ENCODE measurements at regions not wholly inside any gene's neighbourhood (a gene's known extent, or its start where the extent isn't known, plus 50 kb on each side); places are given as distances from the start of the nearest gene placed in this dataset.

GRCh38 chr7:10593080-10593479 lies 380.6 kb upstream of the PHF14 start:
- dilution Hi-C loops (cut with MboI; ENCODE audit: extremely low pct_ligation_motif_present, low sequenced_read_pairs): no loop called here
- no peaks in the 10 kb centered on the region for H3K9me1 ChIP-seq (ENCODE audit: control insufficient read depth, extremely low read depth, insufficient read depth, low read length)

GRCh38 chr7:10596827-10597226 lies 376.8 kb upstream of the PHF14 start:
- no peaks in the 10 kb centered on the region for H3K79me2 ChIP-seq (ENCODE audit: control insufficient read depth, insufficient read depth, low read length)
- no peaks in the 10 kb centered on the region for H3K9me3 ChIP-seq (ENCODE audit: control insufficient read depth, low read depth, low read length)
- no peak overlapping the region for H3K27ac ChIP-seq (ENCODE audit: control insufficient read depth, insufficient read depth, low read length)
- H3K27me3 ChIP-seq (ENCODE audit: control insufficient read depth, extremely low read depth, insufficient read depth, low read length): no peaks in the 10 kb centered on the region
- no peaks in the 10 kb centered on the region for H3K9me1 ChIP-seq (ENCODE audit: control insufficient read depth, extremely low read depth, insufficient read depth, low read length)
- H3K36me3 ChIP-seq (ENCODE audit: control insufficient read depth in 2 of 2, extremely low read depth in 1 of 2, insufficient read depth in 2 of 2, low read length in 2 of 2): no peaks in the 10 kb centered on the region
- dilution Hi-C loops (cut with MboI; ENCODE audit: extremely low pct_ligation_motif_present, low sequenced_read_pairs): no loop called here
- FAIRE-seq (no peak), DNase-seq (ENCODE audit: low read depth, low spot score) (no peak)
- no peak overlapping the region for H3K9ac ChIP-seq (ENCODE audit: control insufficient read depth, extremely low read depth, insufficient read depth, low read length)
- no peaks in the 10 kb centered on the region for H4K20me1 ChIP-seq (ENCODE audit: control insufficient read depth, extremely low read depth, insufficient read depth, low read length)
- no peak overlapping the region for H3K4me3 ChIP-seq (ENCODE audit: control insufficient read depth in 2 of 3, extremely low read depth in 1 of 3, insufficient read depth in 2 of 3, low read depth in 1 of 3, low read length in 3 of 3)
- TF ChIP-seq EZH2 (IDR thresholded peaks at IDR 0.05; ENCODE audit: low read length) (no peak), CTCF (optimal IDR thresholded peaks at IDR 0.05 in 1 of 3, IDR thresholded peaks at IDR 0.05 in 1 of 3, conservative IDR thresholded peaks at IDR 0.05 in 1 of 3; ENCODE audit: extremely low read depth in 1 of 3, insufficient read depth in 2 of 3, low read length in 3 of 3) (no peak)
- H3K4me2 ChIP-seq (ENCODE audit: control insufficient read depth, extremely low read depth, insufficient read depth, low read depth, low read length): no peak overlapping the region
- no peak overlapping the region for H2AFZ ChIP-seq (ENCODE audit: control insufficient read depth, low read length)
- no peaks in the 10 kb centered on the region for H3K4me1 ChIP-seq (ENCODE audit: control insufficient read depth, extremely low read depth, insufficient read depth, low read length)

More at GRCh38 chr7:10593080-10593479, 380.6 kb upstream of the PHF14 start:
- no peak for DNase-seq (ENCODE audit: low read depth, low spot score)
- Histone ChIP-seq H3K36me3 (ENCODE audit: control insufficient read depth in 2 of 2, extremely low read depth in 1 of 2, insufficient read depth in 2 of 2, low read length in 2 of 2) (no peaks in the 10 kb centered on the region), H3K4me2 (ENCODE audit: control insufficient read depth, extremely low read depth, insufficient read depth, low read depth, low read length) (no peak overlapping the region), H3K9me3 (ENCODE audit: control insufficient read depth, low read depth, low read length) (no peaks in the 10 kb centered on the region), H3K79me2 (ENCODE audit: control insufficient read depth, insufficient read depth, low read length) (no peaks in the 10 kb centered on the region), H3K27ac (ENCODE audit: control insufficient read depth, insufficient read depth, low read length) (no peak overlapping the region), H2AFZ (ENCODE audit: control insufficient read depth, low read length) (no peak overlapping the region), H3K9ac (ENCODE audit: control insufficient read depth, extremely low read depth, insufficient read depth, low read length) (no peak overlapping the region), H3K27me3 (ENCODE audit: control insufficient read depth, extremely low read depth, insufficient read depth, low read length) (no peaks in the 10 kb centered on the region), H3K4me1 (ENCODE audit: control insufficient read depth, extremely low read depth, insufficient read depth, low read length) (no peaks in the 10 kb centered on the region), H4K20me1 (ENCODE audit: control insufficient read depth, extremely low read depth, insufficient read depth, low read length) (no peaks in the 10 kb centered on the region), H3K4me3 (ENCODE audit: control insufficient read depth in 2 of 3, extremely low read depth in 1 of 3, insufficient read depth in 2 of 3, low read depth in 1 of 3, low read length in 3 of 3) (no peak overlapping the region)
- no peak for FAIRE-seq
- TF ChIP-seq EZH2 (IDR thresholded peaks at IDR 0.05; ENCODE audit: low read length) (no peak), CTCF (optimal IDR thresholded peaks at IDR 0.05 in 1 of 3, IDR thresholded peaks at IDR 0.05 in 1 of 3, conservative IDR thresholded peaks at IDR 0.05 in 1 of 3; ENCODE audit: extremely low read depth in 1 of 3, insufficient read depth in 2 of 3, low read length in 3 of 3) (no peak)

Measured in keratinocyte (primary cell).